Vagina (tissue), 2 donors: ENCODE measurements at regions not wholly inside any gene's neighbourhood (a gene's known extent, or its start where the extent isn't known, plus 50 kb on each side); places are given as distances from the start of the nearest gene placed in this dataset.

Source experiments
- POLR2A ChIP-seq, 2 donors: fragments of 450-650 bp; IDR thresholded peaks; one replicate each; pipeline ENCODE4 v1.6.1; 2017; ENCODE audit warnings: antibody characterized with exemption in 2 of 2, mild to moderate bottlenecking in 2 of 2, moderate library complexity in 2 of 2
- POLR2AphosphoS5 ChIP-seq, 2 donors: sonication (generic); formaldehyde crosslinking; IDR thresholded peaks; one replicate each; pipeline ENCODE4 v1.9.0; 2017; ENCODE audit warnings: antibody characterized with exemption in 2 of 2, mild to moderate bottlenecking in 2 of 2, low read depth in 1 of 2; ENCODE audit not compliant: insufficient read depth in 1 of 2
- TF ChIP-seq, protein P1 (sequence below), 3 experiments: fragments of 450-650 bp in 2 of 3; fragments of 200-600 bp in 1 of 3; sonication (generic) in 1 of 3; IDR thresholded peaks; one replicate each; pipeline ENCODE4 v1.5.1; 2017 to 2019; ENCODE audit warnings: antibody characterized with exemption in 3 of 3, mild to moderate bottlenecking in 2 of 3, moderate library complexity in 2 of 3

DNA sequence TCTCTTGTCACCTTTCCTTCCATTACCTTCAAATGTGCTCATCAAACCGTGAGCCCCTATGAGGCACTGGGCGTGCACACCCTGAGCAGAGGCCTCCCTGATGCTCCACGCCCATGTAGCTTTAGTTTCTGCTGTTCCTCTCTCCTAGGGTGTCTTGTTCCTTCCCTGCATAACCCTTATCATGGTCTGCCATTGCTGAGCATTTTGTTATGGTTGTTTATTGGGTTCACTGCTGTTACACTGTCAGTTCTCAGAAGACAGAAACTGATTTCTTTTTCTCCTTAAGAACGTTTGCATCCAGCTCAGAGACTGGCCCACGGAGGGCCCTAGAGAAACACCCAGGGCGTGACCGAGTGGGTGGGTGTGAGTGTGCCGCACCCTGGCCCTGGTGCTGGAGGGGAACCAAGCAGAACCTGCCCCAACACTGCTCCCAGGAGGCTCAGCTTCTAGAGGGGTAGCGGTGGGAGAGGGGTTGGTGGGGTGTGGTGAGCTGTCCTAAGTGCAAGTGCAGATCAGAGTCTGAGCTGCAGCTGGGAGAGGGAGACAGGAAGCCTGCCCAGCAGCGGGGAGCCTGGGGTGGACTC is 61.4 kb upstream of the URI1 start:
- TF ChIP-seq, protein P1, sequence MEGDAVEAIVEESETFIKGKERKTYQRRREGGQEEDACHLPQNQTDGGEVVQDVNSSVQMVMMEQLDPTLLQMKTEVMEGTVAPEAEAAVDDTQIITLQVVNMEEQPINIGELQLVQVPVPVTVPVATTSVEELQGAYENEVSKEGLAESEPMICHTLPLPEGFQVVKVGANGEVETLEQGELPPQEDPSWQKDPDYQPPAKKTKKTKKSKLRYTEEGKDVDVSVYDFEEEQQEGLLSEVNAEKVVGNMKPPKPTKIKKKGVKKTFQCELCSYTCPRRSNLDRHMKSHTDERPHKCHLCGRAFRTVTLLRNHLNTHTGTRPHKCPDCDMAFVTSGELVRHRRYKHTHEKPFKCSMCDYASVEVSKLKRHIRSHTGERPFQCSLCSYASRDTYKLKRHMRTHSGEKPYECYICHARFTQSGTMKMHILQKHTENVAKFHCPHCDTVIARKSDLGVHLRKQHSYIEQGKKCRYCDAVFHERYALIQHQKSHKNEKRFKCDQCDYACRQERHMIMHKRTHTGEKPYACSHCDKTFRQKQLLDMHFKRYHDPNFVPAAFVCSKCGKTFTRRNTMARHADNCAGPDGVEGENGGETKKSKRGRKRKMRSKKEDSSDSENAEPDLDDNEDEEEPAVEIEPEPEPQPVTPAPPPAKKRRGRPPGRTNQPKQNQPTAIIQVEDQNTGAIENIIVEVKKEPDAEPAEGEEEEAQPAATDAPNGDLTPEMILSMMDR (IDR thresholded peaks at IDR 0.05): no peak
- TF ChIP-seq POLR2A (IDR thresholded peaks at IDR 0.05) (no peak), POLR2AphosphoS5 (IDR thresholded peaks at IDR 0.05; ENCODE audit: insufficient read depth in 1 of 2, low read depth in 1 of 2) (no peak)
